A673 (cell line): ENCODE measurements at regions not wholly inside any gene's neighbourhood (a gene's known extent, or its start where the extent isn't known, plus 50 kb on each side); places are given as distances from the start of the nearest gene placed in this dataset.

Experiments used
- BruUV-seq: library from RNA; stranded (reverse); fragments of 400-500 nt; replicated peaks from 2 replicates; lab custom pipeline; 2021; lab: Mats Ljungman, UMichigan
- CTCF ChIA-PET: fragments of 300-600 bp; sonication (Branson Sonifier 250); formaldehyde crosslinking; loops from one replicate; lab custom pipeline; 2022; ENCODE audit warnings: antibody characterized with exemption; lab: Charles Lee
- POLR2A ChIA-PET: fragments of 300-600 bp; sonication (Branson Sonifier 250); formaldehyde crosslinking; loops from one replicate; lab custom pipeline; 2022; ENCODE audit warnings: antibody characterized with exemption; ENCODE audit not compliant: low non-redundant PET; lab: Charles Lee
- DNase-seq: peaks from one replicate; pipeline ENCODE4 v3.0.0-alpha.2; 2015; ENCODE audit warnings: low spot score
- H3K27ac ChIP-seq: fragments of 200-600 bp; sonication (generic); 2 replicates; pipeline ENCODE4 v1.5.1; 2016; ENCODE audit warnings: mixed run types, low read depth, mild to moderate bottlenecking, mixed read lengths, antibody characterized with exemption, low read length; ENCODE audit not compliant: poor library complexity, severe bottlenecking
- H3K27me3 ChIP-seq: fragments of 200-600 bp; sonication (generic); replicated peaks from 2 replicates; pipeline ENCODE4 v1.6.1; 2017; ENCODE audit warnings: mixed run types, low read depth, mild to moderate bottlenecking, mixed read lengths, antibody characterized with exemption, low read length; ENCODE audit not compliant: insufficient read depth, poor library complexity
- H3K36me3 ChIP-seq: fragments of 200-600 bp; sonication (generic); 2 replicates; pipeline ENCODE4 v1.6.1; 2016; ENCODE audit warnings: mixed run types, mild to moderate bottlenecking, mixed read lengths, antibody characterized with exemption, low read length; ENCODE audit not compliant: insufficient read depth, poor library complexity, severe bottlenecking
- H3K4me1 ChIP-seq: fragments of 200-600 bp; sonication (generic); 2 replicates; pipeline ENCODE4 v1.6.1; 2017; ENCODE audit warnings: mixed run types, mild to moderate bottlenecking, mixed read lengths, antibody characterized with exemption, low read length; ENCODE audit not compliant: insufficient read depth, poor library complexity, severe bottlenecking
- H3K4me3 ChIP-seq: fragments of 200-600 bp; sonication (generic); 2 replicates; pipeline ENCODE4 v1.5.1; 2016; ENCODE audit warnings: low read depth, mixed run types, mild to moderate bottlenecking, mixed read lengths, low read length; ENCODE audit not compliant: poor library complexity, severe bottlenecking
- H3K9me3 ChIP-seq: fragments of 200-600 bp; sonication (generic); 2 replicates; pipeline ENCODE4 v1.6.1; 2016; ENCODE audit warnings: mixed run types, low read depth, mild to moderate bottlenecking, mixed read lengths, antibody characterized with exemption, low read length; ENCODE audit not compliant: poor library complexity, severe bottlenecking
- EZH2 ChIP-seq: fragments of 200-600 bp; sonication (generic); IDR thresholded peaks from 2 replicates; pipeline ENCODE4 v1.6.1; 2017; ENCODE audit warnings: borderline replicate concordance, low read depth, mild to moderate bottlenecking, mixed read lengths, antibody characterized with exemption, low read length; ENCODE audit not compliant: poor library complexity, severe bottlenecking
- intact Hi-C: fragments of 100-400 bp; cut with micrococcal nuclease; formaldehyde crosslinking; loops from one replicate; pipeline ENCODE4 v1.10.0; 2022; ENCODE audit not compliant: unreplicated experiment
- TF ChIP-seq, protein P1 (sequence below): fragments of 300-800, 200-600 bp; sonication (generic); conservative IDR thresholded peaks from 2 replicates; pipeline ENCODE4 v1.5.1; 2017; ENCODE audit warnings: low read depth, mild to moderate bottlenecking, antibody characterized with exemption, low read length, moderate library complexity, mixed read lengths

- no peaks in the 10 kb centered on the region for H3K9me3 ChIP-seq
- CTCF ChIA-PET: no interaction called here
- no peaks in the 10 kb centered on the region for H3K27me3 ChIP-seq
- intact Hi-C loops: no loop called here
- no peaks in the 10 kb centered on the region for H3K4me1 ChIP-seq
- POLR2A ChIA-PET: no interaction called here
- TF ChIP-seq EZH2: no peak
- TF ChIP-seq, protein P1, sequence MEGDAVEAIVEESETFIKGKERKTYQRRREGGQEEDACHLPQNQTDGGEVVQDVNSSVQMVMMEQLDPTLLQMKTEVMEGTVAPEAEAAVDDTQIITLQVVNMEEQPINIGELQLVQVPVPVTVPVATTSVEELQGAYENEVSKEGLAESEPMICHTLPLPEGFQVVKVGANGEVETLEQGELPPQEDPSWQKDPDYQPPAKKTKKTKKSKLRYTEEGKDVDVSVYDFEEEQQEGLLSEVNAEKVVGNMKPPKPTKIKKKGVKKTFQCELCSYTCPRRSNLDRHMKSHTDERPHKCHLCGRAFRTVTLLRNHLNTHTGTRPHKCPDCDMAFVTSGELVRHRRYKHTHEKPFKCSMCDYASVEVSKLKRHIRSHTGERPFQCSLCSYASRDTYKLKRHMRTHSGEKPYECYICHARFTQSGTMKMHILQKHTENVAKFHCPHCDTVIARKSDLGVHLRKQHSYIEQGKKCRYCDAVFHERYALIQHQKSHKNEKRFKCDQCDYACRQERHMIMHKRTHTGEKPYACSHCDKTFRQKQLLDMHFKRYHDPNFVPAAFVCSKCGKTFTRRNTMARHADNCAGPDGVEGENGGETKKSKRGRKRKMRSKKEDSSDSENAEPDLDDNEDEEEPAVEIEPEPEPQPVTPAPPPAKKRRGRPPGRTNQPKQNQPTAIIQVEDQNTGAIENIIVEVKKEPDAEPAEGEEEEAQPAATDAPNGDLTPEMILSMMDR: no peak
- H3K36me3 ChIP-seq: no peaks in the 10 kb centered on the region
- DNase-seq: no peak
- no peak overlapping the region for H3K4me3 ChIP-seq
- no TSS peak for BruUV-seq
- no peak overlapping the region for H3K27ac ChIP-seq
Measured at GRCh38 chr12:19886065-19886464, 446.8 kb downstream of the AEBP2 start.

DNA sequence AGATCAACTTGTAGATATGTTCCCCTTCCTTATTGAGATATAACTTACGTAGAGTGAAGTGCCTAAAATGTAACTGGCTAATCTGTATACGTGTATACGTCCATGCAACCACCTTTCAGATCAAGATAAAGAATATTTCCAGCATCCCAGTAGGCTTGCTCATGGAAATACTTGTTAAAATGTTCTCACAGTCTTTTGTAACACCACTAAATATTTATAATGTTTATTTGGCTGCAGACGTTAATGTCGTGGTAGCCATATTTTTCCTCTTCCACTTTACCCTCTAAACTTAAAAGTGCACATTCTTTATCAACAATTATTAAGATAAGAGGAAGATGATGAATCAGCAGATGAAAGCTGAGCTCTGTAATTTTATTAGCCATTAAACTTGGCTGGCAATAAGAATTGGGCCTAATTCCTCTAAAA lies 447.4 kb downstream of the AEBP2 start:
- H3K27me3 ChIP-seq: no peaks in the 10 kb centered on the region
- intact Hi-C loops: no loop called here
- DNase-seq: no peak

DNA sequence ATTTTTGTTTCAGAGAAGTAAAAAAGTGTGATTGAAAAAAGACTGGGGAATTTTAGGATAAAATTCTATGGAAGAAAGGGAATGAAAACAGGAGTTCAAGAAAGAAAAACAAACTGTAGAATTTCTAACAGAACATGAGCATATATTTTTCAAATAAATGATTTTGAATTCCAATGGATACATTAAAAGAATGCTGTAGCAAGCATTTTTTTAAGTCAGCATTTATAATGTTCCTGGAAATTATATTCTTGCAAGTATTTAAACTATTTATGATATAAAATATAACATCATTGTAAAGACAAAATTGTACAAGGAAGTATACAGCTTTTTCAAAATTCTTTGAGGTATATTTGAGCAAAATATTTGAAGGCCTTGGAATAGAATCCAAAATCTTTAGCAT lies 450.7 kb downstream of the AEBP2 start:
- intact Hi-C loops: loop anchor here (5.0 kb wide), 2 partner anchors 133 to 153 kb away; no protein-coding TSS in a partner anchor
- no peaks in the 10 kb centered on the region for H3K27me3 ChIP-seq
- peaks cover 5% of the 10 kb centered on the region for H3K4me1 ChIP-seq
- no peak for TF ChIP-seq EZH2
- TF ChIP-seq, protein P1: no peak
- BruUV-seq: no TSS peak
- H3K4me3 ChIP-seq: no peak overlapping the region
- H3K9me3 ChIP-seq: no peaks in the 10 kb centered on the region
- no peaks in the 10 kb centered on the region for H3K36me3 ChIP-seq
- POLR2A ChIA-PET: no interaction called here
- H3K27ac ChIP-seq: no peak overlapping the region
- CTCF ChIA-PET: no interaction called here
- no peak for DNase-seq

More for the DNA sequence above, 447.4 kb downstream of the AEBP2 start:
- Histone ChIP-seq H3K36me3 (no peaks in the 10 kb centered on the region), H3K27ac (no peak overlapping the region), H3K9me3 (no peaks in the 10 kb centered on the region), H3K4me1 (no peaks in the 10 kb centered on the region), H3K4me3 (no peak overlapping the region)
- no TSS peak for BruUV-seq
- ChIA-PET CTCF (no interaction called here), POLR2A (no interaction called here)
- no peak for TF ChIP-seq EZH2
- TF ChIP-seq, protein P1: no peak
